GM21390 (cell line): ENCODE measurements at regions not wholly inside any gene's neighbourhood (a gene's known extent, or its start where the extent isn't known, plus 50 kb on each side); places are given as distances from the start of the nearest gene placed in this dataset.

Source experiments
- ATAC-seq: cut with Tn5 transposase; IDR thresholded peaks from one replicate; pipeline ENCODE4 v1.9.1; 2021; ENCODE audit not compliant: unreplicated experiment

- ATAC-seq: no peak
Measured at GRCh38 chr3:5791558-5791957, 604.1 kb downstream of the EDEM1 start.

- ATAC-seq: no peak
Measured at GRCh38 chr3:5796541-5796940, 609.0 kb downstream of the EDEM1 start.

- no peak for ATAC-seq
Measured at GRCh38 chr3:5798809-5799208, 611.3 kb downstream of the EDEM1 start.

GRCh38 chr3:5799398-5799797 lies 611.9 kb downstream of the EDEM1 start:
- no peak for ATAC-seq

- no peak for ATAC-seq
Measured at GRCh38 chr3:5800965-5801364, 613.5 kb downstream of the EDEM1 start.

- ATAC-seq: no peak
Measured at GRCh38 chr3:5806192-5806591, 618.7 kb downstream of the EDEM1 start.

GRCh38 chr3:5809586-5810246 lies 622.2 kb downstream of the EDEM1 start:
- no peak for ATAC-seq

GRCh38 chr3:5811016-5811415 lies 623.5 kb downstream of the EDEM1 start:
- ATAC-seq: no peak

- no peak for ATAC-seq
Measured at GRCh38 chr3:5813521-5813920, 626.0 kb downstream of the EDEM1 start.

GRCh38 chr3:5822843-5823242 lies 635.3 kb downstream of the EDEM1 start:
- ATAC-seq: no peak

GRCh38 chr3:5826467-5826866 lies 639.0 kb downstream of the EDEM1 start:
- ATAC-seq: no peak

- no peak for ATAC-seq
Measured at GRCh38 chr3:5828251-5828650, 640.7 kb downstream of the EDEM1 start.

- no peak for ATAC-seq
Measured at GRCh38 chr3:5840056-5840455, 652.5 kb downstream of the EDEM1 start.

GRCh38 chr3:5841599-5841998 lies 654.1 kb downstream of the EDEM1 start:
- ATAC-seq: no peak

GRCh38 chr3:5846261-5846660 lies 658.8 kb downstream of the EDEM1 start:
- ATAC-seq: no peak

- no peak for ATAC-seq
Measured at GRCh38 chr3:5861151-5861550, 673.6 kb downstream of the EDEM1 start.

GRCh38 chr3:5874931-5875341 lies 687.4 kb downstream of the EDEM1 start:
- no peak for ATAC-seq

GRCh38 chr3:5888851-5889250 lies 701.3 kb downstream of the EDEM1 start:
- ATAC-seq: no peak

- no peak for ATAC-seq
Measured at GRCh38 chr3:5889374-5889773, 701.9 kb downstream of the EDEM1 start.

GRCh38 chr3:5891711-5892110 lies 704.2 kb downstream of the EDEM1 start:
- no peak for ATAC-seq

- ATAC-seq: no peak
Measured at GRCh38 chr3:5898106-5898505, 710.6 kb downstream of the EDEM1 start.

- no peak for ATAC-seq
Measured at GRCh38 chr3:5899014-5899761, 711.7 kb downstream of the EDEM1 start.

- ATAC-seq: no peak
Measured at GRCh38 chr3:5917932-5918331, 730.4 kb downstream of the EDEM1 start.
